GM20000 (cell line): ENCODE measurements at regions not wholly inside any gene's neighbourhood (a gene's known extent, or its start where the extent isn't known, plus 50 kb on each side); places are given as distances from the start of the nearest gene placed in this dataset.

Experiments
- DNase-seq: peaks from one replicate; pipeline ENCODE4 v3.0.0; 2012; ENCODE audit warnings: low spot score
- TF ChIP-seq, protein P1 (sequence below): IDR thresholded peaks from 2 replicates; pipeline ENCODE4 v1.5.1; 2012; ENCODE audit warnings: mild to moderate bottlenecking, control low read depth; ENCODE audit errors: extremely low read depth, missing control alignments

DNA sequence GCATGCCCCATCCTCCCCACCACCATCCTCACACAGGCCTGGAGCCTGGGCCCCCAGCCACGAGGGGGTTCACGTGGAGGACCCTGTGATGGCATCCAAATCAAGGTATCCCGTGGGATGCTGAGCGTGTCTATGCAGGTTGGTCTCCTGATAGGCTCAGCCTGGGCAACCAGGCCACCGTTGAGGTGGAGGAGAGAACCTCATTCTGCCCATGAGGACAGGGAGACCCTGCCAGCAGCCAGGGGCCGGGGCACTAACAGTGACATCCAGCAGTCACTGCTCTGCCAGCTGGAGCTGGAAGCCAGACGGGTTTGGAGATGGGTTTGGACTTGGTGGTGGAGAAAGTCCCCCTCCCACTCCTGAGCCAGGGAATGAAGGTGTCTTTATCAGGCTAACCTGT is 582.8 kb downstream of the MATN1 start:
- TF ChIP-seq, protein P1, sequence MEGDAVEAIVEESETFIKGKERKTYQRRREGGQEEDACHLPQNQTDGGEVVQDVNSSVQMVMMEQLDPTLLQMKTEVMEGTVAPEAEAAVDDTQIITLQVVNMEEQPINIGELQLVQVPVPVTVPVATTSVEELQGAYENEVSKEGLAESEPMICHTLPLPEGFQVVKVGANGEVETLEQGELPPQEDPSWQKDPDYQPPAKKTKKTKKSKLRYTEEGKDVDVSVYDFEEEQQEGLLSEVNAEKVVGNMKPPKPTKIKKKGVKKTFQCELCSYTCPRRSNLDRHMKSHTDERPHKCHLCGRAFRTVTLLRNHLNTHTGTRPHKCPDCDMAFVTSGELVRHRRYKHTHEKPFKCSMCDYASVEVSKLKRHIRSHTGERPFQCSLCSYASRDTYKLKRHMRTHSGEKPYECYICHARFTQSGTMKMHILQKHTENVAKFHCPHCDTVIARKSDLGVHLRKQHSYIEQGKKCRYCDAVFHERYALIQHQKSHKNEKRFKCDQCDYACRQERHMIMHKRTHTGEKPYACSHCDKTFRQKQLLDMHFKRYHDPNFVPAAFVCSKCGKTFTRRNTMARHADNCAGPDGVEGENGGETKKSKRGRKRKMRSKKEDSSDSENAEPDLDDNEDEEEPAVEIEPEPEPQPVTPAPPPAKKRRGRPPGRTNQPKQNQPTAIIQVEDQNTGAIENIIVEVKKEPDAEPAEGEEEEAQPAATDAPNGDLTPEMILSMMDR = no peak
- no peak for DNase-seq

DNA sequence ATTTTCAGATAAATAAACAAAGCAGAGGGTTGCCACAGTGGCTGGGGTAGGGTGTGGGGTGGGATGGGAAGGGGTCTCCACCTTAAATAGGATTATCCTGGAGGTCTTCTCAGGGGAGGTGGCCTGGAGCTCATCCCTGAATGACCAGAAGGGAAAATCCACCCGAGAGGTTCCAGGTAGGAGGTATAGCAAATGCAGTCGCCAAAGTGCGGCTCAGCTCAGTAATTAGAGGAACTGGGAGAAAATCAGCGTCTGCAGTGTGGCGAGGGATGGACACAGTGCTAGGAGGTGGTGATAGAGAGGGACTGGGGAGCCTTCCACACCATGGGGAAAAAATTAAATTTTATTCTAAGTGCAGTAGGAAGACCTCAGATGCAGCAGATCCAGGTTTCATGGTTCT is 584.5 kb downstream of the MATN1 start:
- DNase-seq = no peak
- TF ChIP-seq, protein P1 = no peak

DNA sequence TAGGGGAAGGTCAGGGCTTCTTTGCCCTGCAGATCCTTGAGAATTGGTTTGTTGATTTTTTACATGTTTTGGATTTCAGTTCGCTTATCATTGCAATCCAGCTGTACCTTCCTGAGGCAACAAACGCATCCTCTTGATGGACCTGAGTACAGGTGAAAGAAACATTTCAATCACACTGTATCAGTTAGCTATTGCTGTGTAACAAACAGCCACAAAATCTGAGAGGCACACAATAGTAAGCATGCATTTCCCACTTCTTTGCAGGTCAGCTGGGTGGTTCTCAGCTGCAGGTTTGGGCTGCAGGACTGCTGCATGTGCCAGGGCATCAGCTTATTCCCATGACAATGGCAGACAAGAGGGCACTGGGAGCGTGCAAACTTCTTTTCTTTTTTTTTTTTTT is 586.4 kb downstream of the MATN1 start:
- TF ChIP-seq, protein P1 = no peak
- DNase-seq = no peak

DNA sequence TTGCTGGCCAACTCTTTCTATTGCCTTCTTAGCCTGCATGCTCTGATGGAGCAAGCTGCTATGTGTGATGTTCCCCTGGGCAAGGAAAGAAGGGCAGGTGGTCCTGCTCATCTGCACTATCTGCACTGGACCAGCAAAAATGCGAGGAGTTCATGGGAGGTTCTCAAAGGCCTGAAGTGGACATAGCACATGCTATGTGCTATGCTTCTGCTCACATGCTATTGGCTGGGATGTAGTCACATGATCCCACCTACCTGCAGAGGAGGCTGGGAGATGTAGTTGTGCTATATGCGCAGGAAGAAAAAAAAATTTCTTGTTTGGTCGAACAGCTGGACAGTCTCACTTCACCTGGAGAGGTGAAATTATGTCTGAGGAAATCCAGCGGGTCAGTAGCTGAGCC is 587.7 kb downstream of the MATN1 start:
- TF ChIP-seq, protein P1 = no peak
- DNase-seq = no peak

DNA sequence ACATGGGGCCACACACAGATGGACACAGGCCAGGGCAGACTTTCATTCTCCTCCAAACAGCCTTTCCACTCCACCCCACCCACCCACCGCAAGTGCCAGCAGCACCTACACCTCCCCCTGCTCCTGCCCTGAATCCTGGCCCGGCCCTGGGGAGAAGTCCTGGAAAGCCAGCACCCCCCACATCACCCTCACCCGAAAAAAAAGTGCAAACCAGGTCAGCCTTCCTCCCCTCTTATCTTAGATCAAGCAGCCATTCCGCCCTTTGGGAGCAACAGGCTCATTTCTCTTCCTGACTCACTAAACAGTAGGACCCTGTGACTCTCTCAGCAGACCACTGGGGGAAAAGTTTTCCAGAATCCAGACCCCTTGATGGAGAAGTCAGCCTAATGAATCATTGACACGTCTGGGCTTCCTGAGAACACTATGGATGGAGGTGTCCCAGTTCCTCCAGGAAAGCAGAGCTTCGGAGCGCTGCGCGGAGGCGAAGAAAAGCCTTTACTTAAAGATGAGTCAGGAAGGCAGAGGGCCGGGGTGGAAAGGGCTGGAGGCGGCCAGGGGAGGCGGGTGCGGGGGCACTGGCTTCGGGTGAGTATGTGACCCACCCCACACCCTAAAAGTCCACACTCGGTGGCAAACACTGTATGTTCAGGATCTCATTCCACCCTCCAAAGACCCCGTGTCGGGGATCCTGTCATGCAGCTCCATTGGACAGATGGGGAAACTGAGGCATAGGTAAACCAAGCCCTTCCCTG is 588.7 kb downstream of the MATN1 start:
- DNase-seq = no peak
- TF ChIP-seq, protein P1 = no peak

DNA sequence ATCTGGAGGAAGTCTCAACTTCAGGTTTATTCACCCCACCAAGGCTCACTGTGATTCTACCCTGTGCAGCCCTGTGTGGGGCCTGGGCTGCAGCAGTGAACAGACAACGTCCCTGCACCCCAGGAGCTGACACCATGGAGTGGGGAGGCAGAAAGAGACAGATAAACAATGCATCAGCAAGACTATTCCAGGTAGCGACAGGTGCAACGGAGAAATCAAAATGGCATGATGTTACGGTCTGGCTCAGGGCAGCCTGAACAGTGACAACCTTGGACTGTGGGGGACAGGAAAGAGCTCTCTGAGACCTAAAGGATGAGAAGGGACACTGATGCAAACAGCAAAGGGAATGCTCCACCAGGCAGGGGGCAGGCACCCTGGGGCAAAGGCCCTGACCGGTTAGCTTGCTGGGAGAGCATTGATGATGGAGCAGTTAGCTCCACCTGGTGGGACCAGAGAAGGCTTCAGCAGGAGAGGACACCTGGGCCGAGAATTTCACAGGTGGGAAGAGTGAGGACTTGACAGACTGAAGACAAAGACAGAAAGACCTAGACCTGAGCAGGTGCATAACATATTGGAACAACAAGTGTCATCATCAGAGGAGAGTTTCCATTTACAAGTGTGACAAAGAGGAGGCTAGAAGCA is 589.9 kb downstream of the MATN1 start:
- no peak for DNase-seq

More for the DNA sequence above, 589.9 kb downstream of the MATN1 start:
- TF ChIP-seq, protein P1 = no peak
